ENCODE measurements at regions not wholly inside any gene's neighbourhood (a gene's known extent, or its start where the extent isn't known, plus 50 kb on each side); places are given as distances from the start of the nearest gene placed in this dataset.

- TF ChIP-seq CTCF (IDR thresholded peaks at IDR 0.05 in 8 of 11, conservative IDR thresholded peaks at IDR 0.05 in 3 of 11), result peak in 10 of 11 experiments; percentile 4 to 65 (median 52)
- no peak for TF ChIP-seq POLR2A (IDR thresholded peaks at IDR 0.05)
Observed at GRCh38 chr12:124369055-124369826, 74.3 kb downstream of the RFLNA start.
